H1 (cell line): ENCODE measurements at regions not wholly inside any gene's neighbourhood (a gene's known extent, or its start where the extent isn't known, plus 50 kb on each side); places are given as distances from the start of the nearest gene placed in this dataset.

Experiments
- TF ChIP-seq, protein P1 (sequence below): fragments of 300-600 bp; sonication (generic); IDR thresholded peaks from 2 replicates; pipeline ENCODE4 v1.7.1; 2012; ENCODE audit warnings: low read length, moderate library complexity, mild to moderate bottlenecking, inconsistent platforms; ENCODE audit not compliant: insufficient replicate concordance

DNA sequence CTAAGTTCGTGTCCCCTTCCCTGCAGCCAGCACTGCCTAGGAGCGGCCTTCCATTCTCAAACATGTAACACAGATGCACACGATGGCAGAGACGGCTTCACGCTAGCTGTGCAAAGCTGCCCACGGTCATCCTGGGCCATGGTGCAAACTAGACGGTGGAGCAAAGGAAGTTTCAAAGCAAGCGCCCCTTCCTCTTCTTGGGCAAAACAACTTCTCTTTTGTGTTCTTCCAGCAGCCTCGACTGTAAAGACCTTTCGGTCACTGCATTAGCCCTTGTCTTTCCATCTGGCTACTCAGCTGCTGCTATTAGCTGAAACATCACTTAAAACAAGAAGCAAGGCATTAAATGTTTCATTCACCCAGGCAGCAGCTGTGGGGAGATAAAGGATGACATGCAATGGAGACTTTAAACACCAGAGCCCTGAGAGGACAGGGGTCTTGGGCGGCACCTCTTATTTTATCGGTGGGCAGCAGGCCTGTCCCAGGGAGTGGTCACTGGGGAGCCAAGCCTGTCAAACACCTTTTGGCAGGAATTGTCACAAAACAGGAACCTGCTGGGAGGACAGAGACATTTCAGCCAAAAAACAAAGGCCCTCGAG, 214.8 kb downstream of the KLF6 start (continued):
- TF ChIP-seq, protein P1, sequence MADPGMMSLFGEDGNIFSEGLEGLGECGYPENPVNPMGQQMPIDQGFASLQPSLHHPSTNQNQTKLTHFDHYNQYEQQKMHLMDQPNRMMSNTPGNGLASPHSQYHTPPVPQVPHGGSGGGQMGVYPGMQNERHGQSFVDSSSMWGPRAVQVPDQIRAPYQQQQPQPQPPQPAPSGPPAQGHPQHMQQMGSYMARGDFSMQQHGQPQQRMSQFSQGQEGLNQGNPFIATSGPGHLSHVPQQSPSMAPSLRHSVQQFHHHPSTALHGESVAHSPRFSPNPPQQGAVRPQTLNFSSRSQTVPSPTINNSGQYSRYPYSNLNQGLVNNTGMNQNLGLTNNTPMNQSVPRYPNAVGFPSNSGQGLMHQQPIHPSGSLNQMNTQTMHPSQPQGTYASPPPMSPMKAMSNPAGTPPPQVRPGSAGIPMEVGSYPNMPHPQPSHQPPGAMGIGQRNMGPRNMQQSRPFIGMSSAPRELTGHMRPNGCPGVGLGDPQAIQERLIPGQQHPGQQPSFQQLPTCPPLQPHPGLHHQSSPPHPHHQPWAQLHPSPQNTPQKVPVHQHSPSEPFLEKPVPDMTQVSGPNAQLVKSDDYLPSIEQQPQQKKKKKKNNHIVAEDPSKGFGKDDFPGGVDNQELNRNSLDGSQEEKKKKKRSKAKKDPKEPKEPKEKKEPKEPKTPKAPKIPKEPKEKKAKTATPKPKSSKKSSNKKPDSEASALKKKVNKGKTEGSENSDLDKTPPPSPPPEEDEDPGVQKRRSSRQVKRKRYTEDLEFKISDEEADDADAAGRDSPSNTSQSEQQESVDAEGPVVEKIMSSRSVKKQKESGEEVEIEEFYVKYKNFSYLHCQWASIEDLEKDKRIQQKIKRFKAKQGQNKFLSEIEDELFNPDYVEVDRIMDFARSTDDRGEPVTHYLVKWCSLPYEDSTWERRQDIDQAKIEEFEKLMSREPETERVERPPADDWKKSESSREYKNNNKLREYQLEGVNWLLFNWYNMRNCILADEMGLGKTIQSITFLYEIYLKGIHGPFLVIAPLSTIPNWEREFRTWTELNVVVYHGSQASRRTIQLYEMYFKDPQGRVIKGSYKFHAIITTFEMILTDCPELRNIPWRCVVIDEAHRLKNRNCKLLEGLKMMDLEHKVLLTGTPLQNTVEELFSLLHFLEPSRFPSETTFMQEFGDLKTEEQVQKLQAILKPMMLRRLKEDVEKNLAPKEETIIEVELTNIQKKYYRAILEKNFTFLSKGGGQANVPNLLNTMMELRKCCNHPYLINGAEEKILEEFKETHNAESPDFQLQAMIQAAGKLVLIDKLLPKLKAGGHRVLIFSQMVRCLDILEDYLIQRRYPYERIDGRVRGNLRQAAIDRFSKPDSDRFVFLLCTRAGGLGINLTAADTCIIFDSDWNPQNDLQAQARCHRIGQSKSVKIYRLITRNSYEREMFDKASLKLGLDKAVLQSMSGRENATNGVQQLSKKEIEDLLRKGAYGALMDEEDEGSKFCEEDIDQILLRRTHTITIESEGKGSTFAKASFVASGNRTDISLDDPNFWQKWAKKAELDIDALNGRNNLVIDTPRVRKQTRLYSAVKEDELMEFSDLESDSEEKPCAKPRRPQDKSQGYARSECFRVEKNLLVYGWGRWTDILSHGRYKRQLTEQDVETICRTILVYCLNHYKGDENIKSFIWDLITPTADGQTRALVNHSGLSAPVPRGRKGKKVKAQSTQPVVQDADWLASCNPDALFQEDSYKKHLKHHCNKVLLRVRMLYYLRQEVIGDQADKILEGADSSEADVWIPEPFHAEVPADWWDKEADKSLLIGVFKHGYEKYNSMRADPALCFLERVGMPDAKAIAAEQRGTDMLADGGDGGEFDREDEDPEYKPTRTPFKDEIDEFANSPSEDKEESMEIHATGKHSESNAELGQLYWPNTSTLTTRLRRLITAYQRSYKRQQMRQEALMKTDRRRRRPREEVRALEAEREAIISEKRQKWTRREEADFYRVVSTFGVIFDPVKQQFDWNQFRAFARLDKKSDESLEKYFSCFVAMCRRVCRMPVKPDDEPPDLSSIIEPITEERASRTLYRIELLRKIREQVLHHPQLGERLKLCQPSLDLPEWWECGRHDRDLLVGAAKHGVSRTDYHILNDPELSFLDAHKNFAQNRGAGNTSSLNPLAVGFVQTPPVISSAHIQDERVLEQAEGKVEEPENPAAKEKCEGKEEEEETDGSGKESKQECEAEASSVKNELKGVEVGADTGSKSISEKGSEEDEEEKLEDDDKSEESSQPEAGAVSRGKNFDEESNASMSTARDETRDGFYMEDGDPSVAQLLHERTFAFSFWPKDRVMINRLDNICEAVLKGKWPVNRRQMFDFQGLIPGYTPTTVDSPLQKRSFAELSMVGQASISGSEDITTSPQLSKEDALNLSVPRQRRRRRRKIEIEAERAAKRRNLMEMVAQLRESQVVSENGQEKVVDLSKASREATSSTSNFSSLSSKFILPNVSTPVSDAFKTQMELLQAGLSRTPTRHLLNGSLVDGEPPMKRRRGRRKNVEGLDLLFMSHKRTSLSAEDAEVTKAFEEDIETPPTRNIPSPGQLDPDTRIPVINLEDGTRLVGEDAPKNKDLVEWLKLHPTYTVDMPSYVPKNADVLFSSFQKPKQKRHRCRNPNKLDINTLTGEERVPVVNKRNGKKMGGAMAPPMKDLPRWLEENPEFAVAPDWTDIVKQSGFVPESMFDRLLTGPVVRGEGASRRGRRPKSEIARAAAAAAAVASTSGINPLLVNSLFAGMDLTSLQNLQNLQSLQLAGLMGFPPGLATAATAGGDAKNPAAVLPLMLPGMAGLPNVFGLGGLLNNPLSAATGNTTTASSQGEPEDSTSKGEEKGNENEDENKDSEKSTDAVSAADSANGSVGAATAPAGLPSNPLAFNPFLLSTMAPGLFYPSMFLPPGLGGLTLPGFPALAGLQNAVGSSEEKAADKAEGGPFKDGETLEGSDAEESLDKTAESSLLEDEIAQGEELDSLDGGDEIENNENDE, result no peak
